Testis (tissue), 2 donors: ENCODE measurements at regions not wholly inside any gene's neighbourhood (a gene's known extent, or its start where the extent isn't known, plus 50 kb on each side); places are given as distances from the start of the nearest gene placed in this dataset.

ENCODE experiments used
- POLR2A ChIP-seq: fragments of 450-650 bp; IDR thresholded peaks from one replicate; pipeline ENCODE4 v1.6.1; 2017; ENCODE audit warnings: antibody characterized with exemption, mild to moderate bottlenecking, moderate library complexity
- TF ChIP-seq, protein P1 (sequence below), 3 experiments: fragments of 450-650 bp in 2 of 3; fragments of 200-600 bp in 1 of 3; sonication (generic) in 1 of 3; IDR thresholded peaks; one replicate each; pipeline ENCODE4 v1.5.1; 2016 to 2019; ENCODE audit warnings: antibody characterized with exemption in 3 of 3, mild to moderate bottlenecking in 2 of 3, moderate library complexity in 1 of 3

DNA sequence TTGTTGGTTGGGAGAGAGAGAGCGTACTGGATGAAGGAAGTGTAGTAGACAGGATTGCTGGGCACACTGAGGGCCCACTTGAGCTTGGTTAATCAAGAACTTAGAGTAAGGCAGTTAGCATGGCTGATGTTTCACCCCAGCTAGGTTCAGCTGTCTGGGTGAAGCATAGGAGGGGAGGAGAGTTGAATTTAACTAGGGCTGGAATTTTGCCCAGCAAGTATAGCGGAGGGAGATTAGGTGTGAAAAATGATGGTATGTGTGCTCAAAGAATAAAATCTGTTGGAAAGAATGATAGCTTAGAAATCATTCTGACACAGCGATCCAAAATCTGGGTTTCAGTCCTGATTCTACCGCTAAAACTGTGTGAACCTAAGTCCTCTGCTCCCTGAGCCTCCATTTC, 461.5 kb upstream of the PROX1 start:
- TF ChIP-seq, protein P1, sequence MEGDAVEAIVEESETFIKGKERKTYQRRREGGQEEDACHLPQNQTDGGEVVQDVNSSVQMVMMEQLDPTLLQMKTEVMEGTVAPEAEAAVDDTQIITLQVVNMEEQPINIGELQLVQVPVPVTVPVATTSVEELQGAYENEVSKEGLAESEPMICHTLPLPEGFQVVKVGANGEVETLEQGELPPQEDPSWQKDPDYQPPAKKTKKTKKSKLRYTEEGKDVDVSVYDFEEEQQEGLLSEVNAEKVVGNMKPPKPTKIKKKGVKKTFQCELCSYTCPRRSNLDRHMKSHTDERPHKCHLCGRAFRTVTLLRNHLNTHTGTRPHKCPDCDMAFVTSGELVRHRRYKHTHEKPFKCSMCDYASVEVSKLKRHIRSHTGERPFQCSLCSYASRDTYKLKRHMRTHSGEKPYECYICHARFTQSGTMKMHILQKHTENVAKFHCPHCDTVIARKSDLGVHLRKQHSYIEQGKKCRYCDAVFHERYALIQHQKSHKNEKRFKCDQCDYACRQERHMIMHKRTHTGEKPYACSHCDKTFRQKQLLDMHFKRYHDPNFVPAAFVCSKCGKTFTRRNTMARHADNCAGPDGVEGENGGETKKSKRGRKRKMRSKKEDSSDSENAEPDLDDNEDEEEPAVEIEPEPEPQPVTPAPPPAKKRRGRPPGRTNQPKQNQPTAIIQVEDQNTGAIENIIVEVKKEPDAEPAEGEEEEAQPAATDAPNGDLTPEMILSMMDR (IDR thresholded peaks at IDR 0.05): no peak
- no peak for TF ChIP-seq POLR2A
